ENCODE measurements at regions not wholly inside any gene's neighbourhood (a gene's known extent, or its start where the extent isn't known, plus 50 kb on each side); places are given as distances from the start of the nearest gene placed in this dataset.

DNA sequence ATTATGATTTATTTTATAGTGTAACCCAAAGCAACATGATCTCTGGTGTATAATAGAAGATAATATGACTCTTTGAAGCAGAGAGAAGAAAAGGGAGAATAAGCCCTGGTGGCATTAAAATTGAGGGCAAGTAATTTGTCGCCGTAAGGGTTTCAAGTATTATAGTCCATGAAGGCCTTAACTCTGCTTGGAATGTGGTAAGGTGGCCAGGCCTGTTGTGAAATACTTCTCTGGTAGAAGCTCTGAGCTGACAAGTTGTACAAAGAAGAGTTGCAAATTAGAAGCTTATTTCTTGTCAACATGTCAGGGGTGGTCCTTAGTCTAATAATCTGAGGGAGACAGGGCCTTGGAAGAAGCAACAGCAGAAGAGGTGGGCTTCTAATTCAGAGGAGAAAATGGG, 151.7 kb upstream of the HHIP start:
- DNase-seq = no peak

DNA sequence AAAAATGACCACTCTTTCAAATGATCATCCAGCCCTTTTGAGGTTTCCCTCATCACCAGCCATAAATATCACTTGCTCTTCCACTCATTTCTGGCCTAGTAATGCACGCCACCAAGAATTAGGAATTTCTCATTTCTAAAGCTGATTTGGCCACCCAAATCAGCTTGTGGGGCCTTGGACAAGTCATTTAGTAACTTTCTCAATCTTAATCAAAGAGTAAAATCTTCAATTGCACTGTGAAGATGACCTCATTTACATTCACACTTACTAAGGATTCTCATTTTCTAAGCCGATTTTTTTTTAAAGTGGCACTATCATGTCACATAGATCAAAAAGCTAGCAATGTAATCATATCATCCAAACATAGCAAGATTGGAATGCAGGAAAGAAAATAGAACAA, 150.0 kb upstream of the HHIP start:
- DNase-seq = peak in 1 of 5 experiments; percentile 28

DNA sequence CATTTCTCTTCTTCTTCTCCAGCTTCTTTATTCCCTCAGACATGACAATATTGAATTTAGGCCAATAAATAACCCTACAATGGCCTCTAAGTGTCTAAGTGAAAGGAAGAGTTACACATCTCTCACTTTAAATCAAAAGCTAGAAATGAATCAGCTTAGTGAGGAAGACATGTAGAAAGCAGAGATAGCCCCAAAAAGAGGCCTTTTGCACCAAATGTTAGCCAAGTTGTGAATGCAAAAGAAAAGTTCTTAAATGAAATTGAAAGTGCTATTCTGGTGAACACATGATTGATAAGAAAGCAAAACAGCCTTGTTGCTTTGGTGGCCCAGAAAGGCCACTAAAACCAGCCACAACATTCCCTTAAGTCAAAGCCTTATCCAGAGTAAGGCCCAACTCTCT, 146.2 kb upstream of the HHIP start:
- peak in 1 of 5 experiments; percentile 33 for DNase-seq

DNA sequence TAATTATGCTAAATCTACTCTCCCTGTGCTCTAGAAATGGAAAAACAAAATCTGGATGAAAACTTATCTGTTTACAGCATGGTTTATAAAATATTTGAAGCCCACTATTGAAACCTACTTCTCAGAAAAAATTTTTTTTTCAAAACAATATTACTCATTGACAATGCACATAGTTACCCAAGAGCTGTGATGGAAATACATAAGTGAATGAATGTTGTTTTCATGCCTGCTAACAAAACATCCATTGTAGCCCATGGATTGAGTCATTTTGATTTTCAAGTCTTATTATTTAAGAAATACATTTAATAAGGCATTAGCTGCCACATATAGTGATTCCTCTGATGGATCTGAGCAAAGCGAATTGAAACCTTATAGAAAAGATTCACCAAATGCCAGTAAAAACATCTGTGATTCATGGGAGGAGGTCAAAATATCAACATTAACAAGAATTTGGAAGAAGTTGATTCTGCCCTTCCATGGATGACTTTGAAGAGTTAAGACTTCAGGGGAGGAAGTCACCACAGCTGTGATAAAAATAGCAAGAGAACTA, 144.7 kb upstream of the HHIP start:
- DNase-seq = no peak

DNA sequence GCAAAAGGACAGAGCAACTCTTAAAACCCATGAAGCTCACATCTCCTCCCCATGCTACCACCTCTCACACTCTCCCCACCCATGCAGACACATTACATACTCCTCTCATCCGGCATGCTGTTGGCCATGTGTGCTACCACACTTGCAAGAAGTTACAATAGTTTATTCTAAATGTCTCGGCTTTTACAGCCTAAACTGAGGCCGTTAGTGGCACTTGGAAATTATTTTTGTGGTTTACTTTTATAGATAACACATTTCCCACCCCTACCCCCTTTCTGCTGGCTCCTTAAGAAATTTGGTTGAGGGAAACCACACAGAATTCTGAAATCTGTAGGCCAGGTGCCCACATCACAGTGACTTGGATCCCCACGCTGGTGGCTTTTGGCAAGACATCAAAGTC, 141.1 kb upstream of the HHIP start:
- no peak for DNase-seq

DNA sequence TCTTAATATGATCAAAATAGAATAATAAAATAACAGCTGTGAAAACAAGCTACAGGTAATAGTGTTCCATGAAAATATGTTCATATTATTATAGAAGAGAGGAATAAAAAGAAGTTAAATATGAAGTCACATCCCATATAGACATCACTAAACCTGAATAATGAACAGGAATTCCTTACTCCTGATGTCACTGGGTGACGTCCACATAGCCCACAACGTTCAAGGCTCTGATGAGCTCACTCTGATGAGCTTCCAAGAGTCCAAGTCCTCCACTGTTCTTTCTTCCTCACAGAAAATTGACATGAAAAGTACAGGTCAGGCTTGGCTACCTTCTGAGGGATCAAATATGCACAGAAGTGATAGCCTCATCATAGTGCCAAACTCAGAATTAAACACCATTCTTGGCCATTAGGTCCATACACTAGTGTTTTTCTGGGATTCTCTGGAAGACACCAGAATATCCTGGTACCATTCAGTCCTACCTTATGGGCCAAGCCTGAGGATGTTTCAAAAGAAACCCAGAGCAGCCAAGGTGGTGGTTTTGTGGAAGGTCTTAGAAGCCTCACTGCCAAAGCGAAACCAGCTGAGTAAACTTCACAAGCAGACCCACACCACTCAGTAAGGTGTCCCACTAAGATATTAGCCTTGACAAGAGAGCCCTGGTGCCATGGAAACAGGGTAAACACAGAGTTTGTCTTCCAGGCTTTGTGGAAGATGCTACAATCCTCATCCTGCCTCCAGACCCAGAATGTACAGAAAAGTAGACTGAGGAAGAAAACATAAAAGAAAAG, 138.4 kb upstream of the HHIP start:
- no peak for DNase-seq

DNA sequence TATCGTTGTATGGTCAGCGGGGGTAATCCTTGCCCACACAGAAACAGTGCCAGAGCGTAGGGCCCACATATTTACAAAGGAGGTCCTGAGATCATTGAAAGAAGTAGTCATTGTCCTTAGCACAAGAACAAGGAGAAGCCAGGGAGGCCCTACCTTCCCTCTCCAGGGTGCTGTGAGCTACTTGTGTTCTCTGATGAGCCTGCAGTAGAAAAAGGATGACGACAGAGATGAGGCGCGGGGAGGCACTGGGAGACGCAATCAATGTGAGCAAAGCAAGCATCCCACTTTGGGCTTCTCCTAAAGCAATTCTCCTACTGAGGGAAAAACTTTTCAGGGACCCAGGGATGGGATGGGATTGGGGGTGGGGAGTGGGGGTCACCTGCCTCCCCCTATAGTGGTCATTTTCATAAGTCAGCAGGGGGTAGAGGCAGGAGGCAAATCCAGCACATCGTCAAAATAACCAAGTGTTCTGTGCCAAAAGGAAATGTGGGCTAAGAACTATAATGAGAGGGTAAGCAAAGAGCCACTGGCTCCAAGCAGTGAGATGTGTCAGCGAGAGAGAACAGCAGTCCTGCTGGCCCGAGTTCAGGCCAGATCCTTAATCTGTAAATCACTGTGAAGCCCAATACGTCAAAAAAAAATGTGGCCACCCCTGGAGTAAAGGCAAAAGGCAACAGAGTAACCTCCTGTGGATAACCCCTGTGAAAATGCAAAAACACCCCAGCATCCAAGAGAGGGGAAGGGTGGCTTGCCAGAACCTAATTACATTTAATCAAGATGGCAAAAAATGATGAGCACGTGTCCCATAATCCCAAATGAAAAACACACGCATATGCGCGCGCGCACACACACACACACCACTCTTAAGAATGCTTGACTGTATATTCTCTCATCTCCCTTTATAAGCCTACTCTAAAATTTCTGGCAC, 136.6 kb upstream of the HHIP start:
- DNase-seq = no peak

DNA sequence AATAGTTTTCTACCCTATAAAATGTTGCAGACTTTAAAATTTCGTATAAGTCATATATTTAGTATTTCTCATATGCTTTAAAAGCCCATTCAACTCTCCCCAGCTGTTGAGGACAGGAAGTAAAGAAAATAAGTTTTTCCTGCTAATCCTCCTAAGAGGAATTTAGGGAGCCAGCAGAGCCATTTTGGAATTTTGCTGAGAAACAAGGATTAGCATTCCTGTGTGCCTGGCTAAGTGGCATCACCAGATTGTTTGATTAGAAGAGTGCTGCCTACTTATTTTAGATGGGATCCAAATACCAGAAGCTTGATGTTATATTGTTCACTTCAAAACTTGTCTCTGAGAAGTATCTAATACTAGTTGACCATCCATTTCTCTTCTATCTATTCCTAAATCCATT, 131.2 kb upstream of the HHIP start:
- no peak for DNase-seq

DNA sequence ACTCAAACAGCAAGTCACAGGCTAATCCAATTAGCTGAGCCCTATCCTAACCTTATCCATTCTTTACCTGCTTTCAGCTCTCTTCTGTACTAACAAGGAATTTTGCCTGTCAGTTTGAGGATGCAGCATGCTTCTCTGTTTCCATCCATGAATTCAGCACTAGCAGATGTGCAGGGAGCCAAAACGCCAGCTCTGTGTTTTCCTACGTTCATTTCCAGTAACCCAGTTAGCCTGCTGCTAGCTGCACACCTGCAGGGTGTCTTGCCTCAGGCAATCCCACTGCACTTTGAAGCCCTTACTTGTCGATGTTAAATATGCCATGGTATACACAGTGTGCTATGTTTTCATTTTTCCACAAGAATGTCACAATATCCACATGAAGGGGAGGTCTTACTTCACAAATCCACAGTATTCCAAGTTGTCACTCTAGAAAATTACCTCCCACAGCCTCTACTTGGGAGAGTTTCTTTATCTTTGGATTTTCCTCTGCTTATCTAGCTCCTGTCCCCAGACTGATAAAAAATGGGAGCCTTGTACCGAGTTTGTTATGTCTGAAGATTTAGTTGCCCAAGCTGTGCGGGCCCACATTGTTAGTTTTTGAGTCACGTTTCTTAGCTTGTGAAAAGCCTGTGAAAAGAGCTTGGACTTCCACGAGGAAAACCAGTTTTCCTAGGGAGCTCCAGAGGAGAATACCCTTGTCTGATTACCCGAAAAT, 127.6 kb upstream of the HHIP start:
- no peak for DNase-seq

DNA sequence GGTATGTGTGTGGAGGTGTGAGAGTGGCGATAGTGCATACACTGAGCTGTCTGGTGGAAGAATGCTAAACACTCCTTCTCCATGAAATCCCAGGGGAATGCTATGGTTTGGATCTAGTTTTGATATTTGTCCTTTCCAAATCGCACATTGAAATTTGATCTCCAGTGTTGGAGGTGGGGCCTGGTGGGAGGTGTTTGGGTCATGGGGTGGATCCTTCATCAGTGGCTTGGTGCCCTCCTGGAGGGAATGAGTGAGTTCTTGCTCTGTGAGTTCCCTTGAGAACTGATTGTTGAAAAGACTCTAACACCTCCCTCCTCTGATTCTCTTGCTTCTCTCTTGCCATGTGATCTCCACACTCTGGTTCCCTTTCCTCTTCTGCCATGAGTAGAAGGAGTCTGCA, 114.1 kb upstream of the HHIP start:
- no peak for DNase-seq

DNA sequence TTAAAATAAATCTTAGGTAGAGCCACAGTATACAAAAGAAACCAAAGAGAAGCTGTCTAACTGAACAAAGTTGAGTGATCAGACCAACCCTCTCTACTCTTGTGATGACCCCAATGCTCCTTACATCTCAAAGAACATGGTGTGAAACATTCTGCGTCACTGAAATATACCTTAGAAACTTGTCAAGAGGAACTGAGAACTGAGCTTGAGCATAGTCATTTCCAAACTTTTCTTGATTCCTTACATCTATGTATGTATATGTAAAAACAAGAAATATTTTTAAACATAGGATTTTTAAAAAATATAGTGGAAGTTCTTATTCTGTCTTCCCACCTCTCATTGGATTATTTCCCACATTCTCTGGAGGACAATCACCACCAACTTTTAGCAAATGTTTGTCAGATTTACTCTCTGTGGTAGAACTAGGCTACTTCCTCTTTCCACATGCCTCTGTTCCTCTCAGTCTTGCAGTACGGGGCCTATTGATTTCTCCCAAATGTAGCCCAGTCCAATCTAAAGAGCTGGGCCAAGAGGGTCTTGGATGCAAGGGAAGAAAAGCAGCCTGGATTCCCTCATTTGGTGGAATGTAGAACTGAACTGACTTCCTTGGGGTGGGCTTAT, 98.2 kb upstream of the HHIP start:
- no peak for DNase-seq

DNA sequence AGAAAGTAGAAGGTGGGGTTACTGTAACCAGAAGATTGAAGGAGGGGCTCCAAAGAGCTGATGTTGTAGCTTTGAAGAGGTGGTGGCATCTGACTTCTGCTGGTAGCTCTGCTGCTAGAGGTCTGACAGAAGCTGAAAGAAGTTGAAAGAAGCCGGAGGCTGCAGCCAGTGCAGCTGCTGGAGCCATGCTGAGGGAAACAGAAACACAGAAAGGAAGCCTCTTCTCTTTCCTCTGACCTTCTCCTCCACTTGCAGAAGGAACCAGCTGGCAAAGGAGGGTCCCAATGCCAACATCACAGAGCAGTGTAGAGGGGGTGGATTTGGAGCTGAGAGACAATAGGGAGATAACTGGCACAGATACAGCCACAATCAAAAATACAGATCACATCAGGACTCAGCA, 89.3 kb upstream of the HHIP start:
- DNase-seq = no peak

DNA sequence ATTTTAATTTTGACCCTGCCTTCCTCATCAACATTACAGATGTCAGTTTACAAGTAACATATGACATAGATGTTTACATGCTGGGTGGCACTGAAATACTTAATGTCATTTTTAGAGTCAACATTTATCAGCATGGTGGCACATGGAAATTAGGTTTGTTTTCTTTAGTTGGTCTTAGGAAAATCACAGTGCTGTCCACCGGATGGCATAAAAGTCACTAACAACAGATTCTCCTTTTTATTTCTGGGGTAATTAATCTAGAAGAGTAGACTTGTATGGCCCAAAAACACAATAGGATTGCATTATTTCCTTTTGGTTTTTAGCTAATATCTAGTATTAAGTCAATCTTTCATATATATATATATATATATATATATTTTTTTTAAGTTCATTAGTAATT, 88.6 kb upstream of the HHIP start:
- no peak for DNase-seq

DNA sequence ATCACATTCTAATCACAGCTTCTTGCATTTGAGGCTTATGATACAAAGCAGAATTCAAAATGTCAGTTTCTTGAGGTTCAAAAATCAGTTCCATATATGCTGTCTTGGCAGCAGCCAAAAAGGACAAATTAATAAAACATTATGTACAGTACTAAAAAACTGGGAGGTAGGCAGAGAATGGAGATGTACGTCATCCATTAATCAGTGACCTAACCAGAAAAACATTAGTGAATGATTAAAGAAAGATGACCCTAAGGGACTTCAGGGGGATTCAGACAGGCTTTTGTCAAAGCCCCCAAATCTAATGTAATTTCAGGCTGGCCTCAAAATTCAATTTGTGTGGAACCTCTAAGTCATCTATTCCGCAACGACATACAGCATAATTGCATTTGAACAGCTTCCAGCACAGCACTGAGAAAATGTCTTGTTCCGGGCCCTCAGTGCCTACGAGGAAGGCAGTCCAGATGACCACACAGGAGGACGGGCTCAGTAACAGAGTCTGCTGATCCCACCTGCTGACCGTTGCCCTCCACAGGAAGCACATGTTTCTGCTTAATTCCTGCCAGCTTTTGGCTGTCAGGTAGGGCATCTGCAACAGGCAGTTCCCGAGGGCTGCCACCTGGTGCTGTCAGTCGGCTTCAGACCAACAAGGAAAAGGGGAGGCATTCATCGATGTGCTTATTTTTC, 83.8 kb upstream of the HHIP start:
- DNase-seq = no peak

DNA sequence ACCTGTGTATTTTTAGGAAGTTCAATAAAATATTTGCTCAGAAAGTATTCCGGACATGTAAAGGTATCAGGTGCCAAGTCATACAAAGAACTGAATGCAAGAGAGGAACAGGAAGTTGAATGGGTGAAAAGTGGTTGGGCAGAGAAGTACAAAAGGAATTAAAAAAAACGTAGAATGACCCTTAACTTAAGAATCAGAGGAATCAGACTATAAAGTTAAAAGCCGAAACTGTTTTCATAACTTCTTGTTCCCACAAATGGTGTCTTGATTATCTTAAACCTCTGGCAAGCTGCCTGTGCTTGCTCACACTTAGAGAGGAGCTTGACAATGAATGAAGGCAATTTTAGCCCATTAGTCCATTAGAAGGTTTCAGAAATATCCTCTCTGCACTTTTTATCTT, 81.6 kb upstream of the HHIP start:
- no peak for DNase-seq

DNA sequence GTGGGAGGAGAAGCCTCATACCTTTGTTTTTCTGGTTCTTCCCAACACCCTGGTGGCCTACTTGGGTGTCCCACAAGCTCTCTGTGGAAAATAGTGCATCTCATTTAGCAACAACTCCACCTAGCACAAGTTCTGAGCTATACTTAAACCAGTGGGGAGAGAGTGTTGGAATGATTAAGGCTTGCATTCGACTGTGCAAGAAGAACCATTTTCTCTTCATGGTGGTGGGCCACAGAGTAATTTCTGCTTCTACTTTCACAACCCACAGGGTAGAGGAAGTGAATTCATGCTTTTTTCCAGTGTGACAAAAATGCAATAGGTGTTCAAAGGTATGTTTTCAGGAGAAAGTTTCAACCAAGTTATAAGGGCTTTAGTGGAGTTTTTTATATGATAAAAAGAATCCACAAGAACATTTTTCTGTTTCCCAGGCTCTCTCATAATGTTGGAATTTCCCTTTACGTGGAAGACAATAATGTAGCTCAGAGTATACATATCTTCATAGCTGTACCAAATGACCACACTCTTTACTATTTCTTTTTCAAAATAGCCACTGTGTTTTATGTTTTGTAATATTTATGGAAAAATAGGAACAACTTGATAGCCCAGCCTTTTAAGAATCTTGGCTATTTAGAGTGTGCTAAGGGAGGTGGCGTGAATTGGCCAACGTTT, 80.3 kb upstream of the HHIP start:
- no peak for DNase-seq

DNA sequence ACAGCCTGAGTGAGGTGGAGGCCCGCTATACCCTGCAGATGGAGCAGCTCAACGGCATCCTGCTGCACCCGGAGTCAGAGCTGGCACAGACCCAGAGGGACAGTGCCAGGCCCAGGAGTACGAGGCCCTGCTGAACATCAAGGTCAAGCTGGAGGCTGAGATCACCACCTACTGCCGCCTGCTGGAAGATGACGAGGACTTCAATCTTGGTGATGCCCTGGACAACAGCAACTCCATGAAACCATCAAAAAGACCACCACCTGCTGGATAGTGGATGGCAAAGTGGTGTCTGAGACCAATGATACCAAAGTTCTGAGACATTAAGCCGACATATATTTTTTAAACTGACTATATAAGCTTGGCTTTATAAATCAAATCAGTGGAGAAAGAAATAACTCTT, 73.3 kb upstream of the HHIP start:
- no peak for DNase-seq

DNA sequence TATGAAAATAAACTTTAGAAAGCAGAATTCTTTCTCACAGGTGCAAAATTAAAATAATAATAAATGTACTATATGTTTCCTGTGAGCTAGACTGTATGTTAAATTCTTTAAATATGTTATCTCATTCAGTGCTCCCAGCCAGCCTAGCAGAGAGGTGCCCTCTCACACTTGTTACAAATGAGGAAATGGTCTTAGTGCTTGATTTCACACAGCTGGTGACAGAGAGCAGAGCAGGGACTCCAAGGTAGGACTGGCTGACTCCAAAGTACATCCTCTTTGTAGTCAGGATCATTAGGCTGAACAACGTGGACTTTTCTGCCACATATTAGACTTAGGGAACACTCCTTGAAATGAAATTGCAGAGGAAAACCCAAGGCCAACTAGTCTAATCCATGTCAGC, 72.0 kb upstream of the HHIP start:
- DNase-seq = no peak

DNA sequence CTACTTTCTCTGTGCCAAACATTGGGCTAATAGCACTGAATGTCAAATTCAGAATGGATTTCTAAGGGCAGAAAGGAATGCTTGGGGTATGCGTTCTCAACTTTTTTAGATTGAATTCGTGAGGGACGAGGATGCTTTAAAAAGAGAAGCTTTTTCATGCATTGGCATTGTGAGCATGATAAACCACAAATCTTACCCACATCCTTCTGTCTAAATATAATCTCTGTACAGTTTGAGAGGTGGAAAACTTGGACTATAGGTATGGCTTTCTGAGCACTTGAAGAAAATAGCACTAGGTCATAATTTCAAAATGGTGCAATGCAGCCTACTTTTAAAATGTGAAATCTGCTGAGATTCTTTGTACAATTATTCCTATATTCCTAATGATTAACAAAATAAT, 71.4 kb upstream of the HHIP start:
- DNase-seq = no peak

DNA sequence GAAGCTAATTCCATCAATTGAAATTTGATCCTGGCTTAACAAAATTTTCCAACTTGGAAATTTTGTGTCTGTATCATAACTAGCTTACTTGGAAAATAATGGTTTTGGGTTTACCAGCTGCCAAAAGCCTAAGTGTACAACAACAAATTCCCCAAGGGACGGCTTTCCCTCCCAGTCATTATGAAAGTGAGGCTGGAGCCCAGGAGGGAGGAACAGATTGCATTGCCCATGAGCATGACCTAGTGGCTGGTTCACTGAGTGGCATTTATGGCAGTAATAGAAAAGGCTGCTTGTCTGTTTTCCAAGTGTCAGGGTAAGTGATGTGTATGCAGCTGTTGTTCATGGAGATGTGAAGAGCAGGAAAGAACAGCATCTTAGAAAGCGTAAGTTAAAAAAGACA, 70.8 kb upstream of the HHIP start:
- DNase-seq = no peak

DNA sequence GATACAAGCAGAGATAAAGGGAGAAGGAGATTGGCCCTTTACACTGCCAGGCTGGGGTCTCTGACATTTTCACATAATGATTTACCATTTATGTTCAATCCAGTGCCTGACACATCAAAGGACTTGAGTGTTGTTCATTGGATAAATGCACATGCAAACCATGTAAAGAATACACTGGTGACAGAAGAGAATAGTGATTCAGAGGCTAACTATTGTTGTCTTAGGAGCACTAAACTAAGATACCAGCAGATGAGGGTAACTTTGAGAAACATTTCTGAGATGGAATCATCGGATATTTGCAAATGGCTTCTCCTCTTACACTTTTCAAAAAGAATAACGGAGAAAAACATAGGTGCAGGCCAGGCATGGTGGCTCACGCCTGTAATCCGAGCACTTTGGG, 67.3 kb upstream of the HHIP start:
- no peak for DNase-seq

Measured in T-helper 2 cell (primary cell).